A549 (cell line): ENCODE measurements at regions not wholly inside any gene's neighbourhood (a gene's known extent, or its start where the extent isn't known, plus 50 kb on each side); places are given as distances from the start of the nearest gene placed in this dataset.

ENCODE experiments used
- ATAC-seq, 2 experiments: fragments of 200-7000 bp in 1 of 2; fragments of >200 bp in 1 of 2; cut with Nextera tagmentation in 1 of 2; cut with Tn5 transposase in 1 of 2; 3 replicates each; pipeline versions ENCODE4 v1.8.0 to v1.9.1; 2018 to 2020; ENCODE audit warnings: mild to moderate bottlenecking in 1 of 2, moderate library complexity in 1 of 2
- CTCF ChIA-PET: fragments of 300-600 bp; sonication (Branson Sonifier 250); formaldehyde crosslinking; extraction: SDS; loops from one replicate; lab custom pipeline; 2021; ENCODE audit warnings: antibody characterized with exemption, inconsistent platforms; lab: Yijun Ruan, JAX
- POLR2A ChIA-PET: fragments of 350-600 bp; formaldehyde crosslinking; extraction: SDS; loops from one replicate; lab custom pipeline; 2021; ENCODE audit warnings: antibody characterized with exemption, inconsistent platforms; lab: Yijun Ruan, JAX
- DNase-seq, 2 experiments: peaks; one replicate each; pipeline versions ENCODE4 v3.0.0 to v3.0.0-alpha.2; 2011 to 2016; ENCODE audit warnings: low read depth in 1 of 2, low spot score in 1 of 2
- FAIRE-seq: peaks from 2 replicates; lab custom pipeline; 2011; peaks lifted over from hg19 to GRCh38; lab: Jason Lieb, UNC
- H3K27ac ChIP-seq, 2 experiments: fragments of >200 bp; sonication (Bioruptor Twin); formaldehyde crosslinking; 3 replicates each; pipeline ENCODE4 v1.5.1; 2016 to 2017
- H3K4me1 ChIP-seq: fragments of >200 bp; sonication (Bioruptor Twin); formaldehyde crosslinking; 3 replicates; pipeline ENCODE4 v1.6.1; 2016
- H3K4me2 ChIP-seq: fragments of >200 bp; sonication (Bioruptor Twin); formaldehyde crosslinking; 3 replicates; pipeline ENCODE4 v1.6.1; 2016
- H3K4me3 ChIP-seq: fragments of >200 bp; sonication (Bioruptor Twin); formaldehyde crosslinking; 3 replicates; pipeline ENCODE4 v1.5.1; 2016
- H3K9me3 ChIP-seq: fragments of >200 bp; sonication (Bioruptor Twin); formaldehyde crosslinking; 3 replicates; pipeline ENCODE4 v1.6.1; 2016
- BCL3 ChIP-seq: fragments of >200 bp; sonication (Bioruptor Twin); formaldehyde crosslinking; IDR thresholded peaks from 3 replicates; pipeline ENCODE4 v1.6.1; 2016
- CBX2 ChIP-seq: fragments of 200-600 bp; sonication (generic); IDR thresholded peaks from 2 replicates; pipeline ENCODE4 v1.6.1; 2016; ENCODE audit warnings: low read depth, mild to moderate bottlenecking, borderline replicate concordance
- CBX8 ChIP-seq: fragments of 200-600 bp; sonication (generic); IDR thresholded peaks from 2 replicates; pipeline ENCODE4 v1.6.1; 2016
- CEBPB ChIP-seq, 2 experiments: fragments of >200 bp in 1 of 2; sonication (Bioruptor Twin) in 1 of 2; formaldehyde crosslinking in 1 of 2; IDR thresholded peaks; 2 replicates each; pipeline ENCODE4 v1.6.1; 2012 to 2016
- EHMT2 ChIP-seq: fragments of 200-600 bp; sonication (generic); IDR thresholded peaks from 2 replicates; pipeline ENCODE4 v1.6.1; 2016; ENCODE audit warnings: antibody characterized with exemption, low read depth, mild to moderate bottlenecking, moderate library complexity
- ELK1 ChIP-seq: fragments of 150-350 bp; IDR thresholded peaks from 2 replicates; pipeline ENCODE4 v1.6.1; 2014; ENCODE audit warnings: low read depth, mild to moderate bottlenecking, low read length
- EP300 ChIP-seq, 2 experiments: fragments of >200 bp; sonication (Bioruptor Twin); formaldehyde crosslinking; IDR thresholded peaks; 2 replicates in 1 of 2; 3 replicates in 1 of 2; pipeline ENCODE4 v1.6.1; 2016 to 2017
- ESRRA ChIP-seq: fragments of 150-350 bp; IDR thresholded peaks from 2 replicates; pipeline ENCODE4 v1.6.1; 2014; ENCODE audit warnings: mild to moderate bottlenecking, low read length, borderline replicate concordance
- FOXS1 ChIP-seq: fragments of 250-450 bp; sonication (Bioruptor Pico); IDR thresholded peaks from 2 replicates; pipeline ENCODE4 v1.5.0; 2020; ENCODE audit warnings: mild to moderate bottlenecking, moderate library complexity
- GATA3 ChIP-seq: IDR thresholded peaks from 2 replicates; pipeline ENCODE4 v1.6.1; 2012; ENCODE audit warnings: borderline replicate concordance
- JUN ChIP-seq, 2 experiments: fragments of >200 bp; sonication (Bioruptor Twin); formaldehyde crosslinking; IDR thresholded peaks; 2 replicates in 1 of 2; 3 replicates in 1 of 2; pipeline ENCODE4 v1.6.1; 2016 to 2017
- JUNB ChIP-seq: fragments of >200 bp; sonication (Bioruptor Twin); formaldehyde crosslinking; IDR thresholded peaks from 2 replicates; pipeline ENCODE4 v1.6.1; 2016
- MAFK ChIP-seq: fragments of 450-650 bp; IDR thresholded peaks from 2 replicates; pipeline ENCODE4 v1.6.1; 2014; ENCODE audit not compliant: partially characterized antibody
- MAZ ChIP-seq: fragments of 150-350 bp; IDR thresholded peaks from 2 replicates; pipeline ENCODE4 v1.6.1; 2014; ENCODE audit warnings: antibody characterized with exemption, low read depth, low read length, borderline replicate concordance
- NFE2L2 ChIP-seq: fragments of 150-350 bp; conservative IDR thresholded peaks from 2 replicates; pipeline ENCODE4 v1.6.1; 2014; ENCODE audit warnings: low read length
- NPAS2 ChIP-seq: fragments of 250-450 bp; sonication (Bioruptor Pico); IDR thresholded peaks from 2 replicates; pipeline ENCODE4 v1.8.0; 2022; ENCODE audit warnings: mild to moderate bottlenecking, moderate library complexity, borderline replicate concordance
- POLR2A ChIP-seq: IDR thresholded peaks from 2 replicates; pipeline ENCODE4 v1.6.1; 2012; ENCODE audit warnings: mild to moderate bottlenecking, low read length
- RAD21 ChIP-seq, 2 experiments: fragments of >200 bp in 1 of 2; sonication (Bioruptor Twin) in 1 of 2; formaldehyde crosslinking in 1 of 2; IDR thresholded peaks in 1 of 2; conservative IDR thresholded peaks in 1 of 2; 2 replicates in 1 of 2; 3 replicates in 1 of 2; pipeline ENCODE4 v1.6.1; 2012 to 2018; ENCODE audit warnings: inconsistent platforms in 1 of 2
- RARB ChIP-seq: fragments of 250-450 bp; sonication (Bioruptor Pico); IDR thresholded peaks from 2 replicates; pipeline ENCODE4 v1.8.0; 2021; ENCODE audit warnings: mild to moderate bottlenecking, moderate library complexity
- RCOR1 ChIP-seq: fragments of 150-350 bp; IDR thresholded peaks from 2 replicates; pipeline ENCODE4 v1.6.1; 2014; ENCODE audit warnings: antibody characterized with exemption, low read length, low read depth
- RFX5 ChIP-seq: fragments of 450-650 bp; IDR thresholded peaks from 2 replicates; pipeline ENCODE4 v1.7.1; 2014; ENCODE audit warnings: antibody characterized with exemption, mild to moderate bottlenecking, moderate library complexity
- ZC3H11A ChIP-seq: fragments of 450-650 bp; IDR thresholded peaks from 2 replicates; pipeline ENCODE4 v1.6.1; 2014; ENCODE audit warnings: antibody characterized with exemption, mild to moderate bottlenecking
- ZFP36 ChIP-seq: fragments of 450-650 bp; IDR thresholded peaks from 2 replicates; pipeline ENCODE4 v1.6.1; 2014; ENCODE audit warnings: borderline replicate concordance; ENCODE audit not compliant: partially characterized antibody
- ZSCAN20 ChIP-seq: fragments of 250-450 bp; sonication (Bioruptor Pico); IDR thresholded peaks from 2 replicates; pipeline ENCODE4 v1.8.0; 2022; ENCODE audit warnings: mild to moderate bottlenecking, moderate library complexity
- WGBS: methylation state at CpG from one replicate; pipeline ENCODE4 v1.1.6; 2017; ENCODE audit errors: missing lambda C conversion rate; 5-methylcytosine and 5-hydroxymethylcytosine counted together
- TF ChIP-seq, protein P1 (sequence below): IDR thresholded peaks from 2 replicates; pipeline ENCODE4 v1.6.1; 2012

- H3K4me1 ChIP-seq: no peaks in the 10 kb centered on the region
Observed at GRCh38 chr9:73468716-73469115, 317.1 kb downstream of the ANXA1 start.

GRCh38 chr9:73470766-73471165 lies 319.1 kb downstream of the ANXA1 start:
- CTCF ChIA-PET: no interaction called here
- H3K9me3 ChIP-seq: no peaks in the 10 kb centered on the region
- 6% methylated on average over 3 of the region's 3 CpGs for WGBS
- H3K27ac ChIP-seq: no peak overlapping the region
- FAIRE-seq: no peak
- TF ChIP-seq JUN (IDR thresholded peaks at IDR 0.05): no peak
- no peak for TF ChIP-seq MAFK
- TF ChIP-seq NFE2L2: no peak
- TF ChIP-seq, protein P1, sequence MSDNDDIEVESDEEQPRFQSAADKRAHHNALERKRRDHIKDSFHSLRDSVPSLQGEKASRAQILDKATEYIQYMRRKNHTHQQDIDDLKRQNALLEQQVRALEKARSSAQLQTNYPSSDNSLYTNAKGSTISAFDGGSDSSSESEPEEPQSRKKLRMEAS: no peak
- TF ChIP-seq POLR2A: no peak
- TF ChIP-seq NPAS2: no peak
- no peak for TF ChIP-seq RFX5
- TF ChIP-seq GATA3: no peak
- TF ChIP-seq FOXS1 (CRISPR knock-in tag): no peak
- no peak for TF ChIP-seq JUNB
- no peak for TF ChIP-seq ZFP36
- TF ChIP-seq MAZ: no peak
- no peak for TF ChIP-seq ESRRA
- no peak for TF ChIP-seq ZC3H11A
- no peak for TF ChIP-seq CBX8
- no peak for TF ChIP-seq CBX2
- TF ChIP-seq RCOR1: no peak
- no peak for TF ChIP-seq CEBPB (IDR thresholded peaks at IDR 0.05)
- TF ChIP-seq EP300 (IDR thresholded peaks at IDR 0.05): no peak
- TF ChIP-seq RAD21 (conservative IDR thresholded peaks at IDR 0.05 in 1 of 2, IDR thresholded peaks at IDR 0.05 in 1 of 2): no peak
- no peak overlapping the region for H3K4me3 ChIP-seq
- H3K4me1 ChIP-seq: no peaks in the 10 kb centered on the region
- POLR2A ChIA-PET: no interaction called here
- DNase-seq: no peak
- no peak overlapping the region for H3K4me2 ChIP-seq
- ATAC-seq: no peak

More at GRCh38 chr9:73468716-73469115, 317.1 kb downstream of the ANXA1 start:
- no peak for ATAC-seq
- Histone ChIP-seq H3K9me3 (no peaks in the 10 kb centered on the region), H3K27ac (no peak overlapping the region)
- no peak for TF ChIP-seq MAZ
- TF ChIP-seq RARB: no peak
- TF ChIP-seq, all 56 proteins: peak for 0
- H3K4me3 ChIP-seq: no peak overlapping the region
- CTCF ChIA-PET: no interaction called here
- WGBS: 68% methylated on average over 1 of the region's 1 CpG
- H3K4me2 ChIP-seq: no peak overlapping the region
- DNase-seq (no peak), FAIRE-seq (no peak)
- POLR2A ChIA-PET: no interaction called here

GRCh38 chr9:73474002-73474600 lies 322.4 kb downstream of the ANXA1 start:
- POLR2A ChIA-PET: no interaction called here
- ATAC-seq (no peak), FAIRE-seq (no peak), DNase-seq (no peak)
- 43% methylated on average over 13 of the region's 14 CpGs for WGBS
- H3K4me2 ChIP-seq: no peak overlapping the region
- no peak overlapping the region for H3K4me3 ChIP-seq
- no peak overlapping the region for H3K27ac ChIP-seq
- no peaks in the 10 kb centered on the region for H3K4me1 ChIP-seq
- no peaks in the 10 kb centered on the region for H3K9me3 ChIP-seq
- CTCF ChIA-PET: interaction anchor here (1.1 kb wide), 1 partner anchor 10 kb away, joined by 3 read pairs; no protein-coding TSS in a partner anchor
- TF ChIP-seq BCL3 (no peak), ELK1 (no peak), ZSCAN20 (CRISPR knock-in tag) (no peak), CEBPB (IDR thresholded peaks at IDR 0.05) (no peak), EHMT2 (no peak), GATA3 (no peak), ESRRA (no peak), MAFK (no peak)
